GM19455 (cell line): ENCODE measurements at regions not wholly inside any gene's neighbourhood (a gene's known extent, or its start where the extent isn't known, plus 50 kb on each side); places are given as distances from the start of the nearest gene placed in this dataset.
"Not testable (repeated sequence)": the region's sequence is repeated elsewhere in the genome, so short reads cannot be mapped to it uniquely, and the experiment has no call there.

Experiments
- ATAC-seq: cut with Tn5 transposase; IDR thresholded peaks from one replicate; pipeline ENCODE4 v1.9.1; 2021; ENCODE audit not compliant: unreplicated experiment

DNA sequence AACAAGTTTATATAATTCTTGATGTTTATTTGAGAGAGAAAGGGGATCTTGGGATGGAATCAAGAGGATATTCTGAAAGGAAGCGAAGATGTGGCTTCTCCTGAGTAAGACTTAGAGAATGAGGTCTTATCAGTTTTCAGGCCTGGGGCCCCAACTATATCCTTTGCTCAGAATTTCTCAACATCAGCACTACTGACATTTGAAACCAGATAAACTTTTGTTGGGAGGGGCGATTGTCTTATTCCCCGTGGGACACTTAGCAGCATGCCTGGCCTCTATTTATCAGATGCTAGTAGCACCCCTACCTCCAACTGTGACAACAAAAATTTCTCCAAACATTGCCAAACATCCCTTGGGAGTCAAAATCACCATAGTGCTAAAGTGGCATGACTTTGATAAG is 567.7 kb downstream of the MAT2B start:
- ATAC-seq: no peak

DNA sequence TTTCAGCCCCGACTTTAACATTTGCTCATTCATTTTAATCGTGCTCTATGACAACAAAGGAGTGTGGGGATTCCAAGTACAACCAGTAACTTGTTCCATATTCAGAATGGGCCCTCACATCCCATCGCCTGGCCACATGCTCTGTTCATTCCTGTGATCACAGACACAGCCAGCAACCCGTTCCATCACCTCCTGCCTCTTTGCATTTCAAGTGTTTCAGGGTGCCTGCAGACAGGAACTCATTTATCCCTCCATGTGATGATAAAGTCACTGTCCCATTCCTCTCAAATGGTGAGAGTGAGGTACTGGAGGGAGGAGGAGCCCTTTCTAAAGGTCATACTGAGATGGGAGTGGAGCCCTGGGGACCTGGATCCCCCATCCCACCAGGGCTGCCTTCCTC is 571.1 kb downstream of the MAT2B start:
- ATAC-seq: no peak

DNA sequence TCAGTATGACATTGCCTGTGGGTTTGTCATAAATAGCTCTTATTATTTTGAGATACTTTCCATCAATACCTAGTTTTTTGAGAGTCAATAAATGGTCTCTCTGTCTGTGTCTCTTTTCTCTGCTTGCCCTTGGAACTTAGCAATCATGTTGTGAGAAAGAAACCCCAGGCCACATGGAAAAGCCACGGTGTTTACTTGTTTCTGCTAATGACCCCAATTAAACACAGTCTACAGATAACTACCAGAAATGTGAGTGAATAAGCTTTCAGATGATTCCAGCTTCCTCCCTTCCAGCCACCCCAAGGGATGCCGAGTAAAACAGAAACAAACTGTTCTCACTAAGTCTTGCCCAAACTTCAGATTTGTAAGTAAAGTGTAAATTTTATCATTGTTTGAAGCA is 584.9 kb downstream of the MAT2B start:
- no peak for ATAC-seq

DNA sequence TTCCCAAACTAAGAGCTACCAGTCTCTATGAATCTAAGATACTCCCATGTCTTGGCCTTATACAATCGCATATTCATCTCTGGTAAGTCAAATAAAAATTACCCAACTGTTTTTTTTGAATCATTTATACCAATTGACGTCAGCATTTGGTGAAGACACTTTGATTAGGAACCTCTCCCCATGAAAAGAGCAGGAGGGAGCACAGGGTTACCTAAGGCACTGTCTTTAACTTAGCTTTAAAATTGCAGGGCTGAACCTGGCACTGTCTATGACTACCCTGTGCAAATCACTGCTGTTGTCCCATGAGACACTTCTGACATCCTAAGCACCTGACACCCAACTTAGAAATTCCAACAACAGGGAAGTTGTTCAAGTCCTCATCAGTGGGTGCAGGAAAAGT is 586.4 kb downstream of the MAT2B start:
- no peak for ATAC-seq

DNA sequence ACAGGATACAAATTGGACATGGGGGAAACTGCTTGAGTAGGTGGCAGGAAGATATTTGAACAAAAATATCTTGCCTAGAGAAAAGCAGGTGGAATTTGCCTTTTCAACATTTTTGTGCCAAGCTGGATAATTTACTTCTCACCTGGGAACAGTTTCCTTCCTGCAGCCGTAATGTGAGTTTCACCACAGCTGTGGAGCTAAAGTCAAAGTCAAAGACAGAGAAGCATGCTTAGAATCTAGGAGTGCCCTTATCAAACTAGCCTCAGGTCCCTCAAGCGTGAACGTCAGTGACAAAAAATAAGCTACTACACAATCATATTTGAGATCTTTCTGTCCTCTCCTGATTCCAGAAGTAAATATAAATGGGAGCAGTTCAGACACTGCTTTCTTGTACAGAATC is 588.9 kb downstream of the MAT2B start:
- ATAC-seq: no peak

DNA sequence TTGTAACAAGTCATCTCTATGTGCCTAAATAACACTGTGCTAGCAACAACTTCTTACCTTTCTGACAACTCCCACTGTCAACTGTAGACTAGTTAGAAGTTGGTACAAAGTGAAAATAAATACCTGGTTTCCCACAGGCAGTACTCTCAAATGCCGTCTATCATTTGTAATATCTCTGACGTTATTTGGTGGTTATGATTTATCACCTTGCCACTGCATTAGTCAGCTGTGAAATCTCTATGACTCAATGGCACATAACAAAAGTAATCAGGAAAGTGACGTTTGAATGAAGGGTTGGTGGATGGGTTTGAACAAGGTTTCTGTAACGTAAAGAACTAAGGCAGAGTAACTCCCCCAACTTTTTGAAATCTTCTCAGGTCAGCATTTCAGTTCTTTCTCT is 592.3 kb downstream of the MAT2B start:
- no peak for ATAC-seq

DNA sequence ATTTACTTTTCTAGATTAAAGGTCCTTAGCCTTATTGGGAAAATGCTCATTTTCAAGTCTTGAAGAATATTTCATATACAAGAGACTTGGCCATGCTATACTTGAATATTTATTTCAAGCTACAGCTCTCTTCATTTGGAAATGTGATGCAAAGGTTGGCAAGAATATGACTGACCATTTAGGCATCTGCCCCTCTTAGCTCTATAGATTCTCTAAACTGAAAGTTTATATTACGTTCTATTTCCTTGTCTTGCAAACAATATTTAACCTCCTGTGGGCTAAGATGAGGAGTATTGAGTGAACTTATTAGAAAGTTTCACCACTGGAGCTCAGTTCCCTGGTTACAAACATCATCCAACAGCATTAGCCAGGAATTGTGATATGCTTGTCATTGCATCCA is 593.1 kb downstream of the MAT2B start:
- no peak for ATAC-seq

DNA sequence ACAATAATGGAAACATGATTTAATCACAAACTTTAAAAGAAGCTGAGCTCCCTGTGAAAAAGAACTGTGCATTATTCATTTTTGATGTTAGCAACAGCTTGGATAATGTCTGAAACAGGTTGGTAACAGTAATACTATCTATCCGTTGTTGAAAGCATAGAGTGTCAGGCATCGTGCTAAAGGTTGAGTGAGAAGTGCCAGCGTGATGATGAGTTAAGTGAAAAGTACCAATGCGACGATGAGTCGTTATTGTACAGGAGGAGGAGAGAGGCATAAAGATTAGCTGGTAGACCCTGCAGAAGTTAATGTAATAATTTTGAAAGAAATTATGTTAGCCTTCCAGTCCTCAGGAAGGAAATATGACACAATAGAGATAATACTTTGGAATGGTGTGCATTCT is 593.6 kb downstream of the MAT2B start:
- no peak for ATAC-seq

DNA sequence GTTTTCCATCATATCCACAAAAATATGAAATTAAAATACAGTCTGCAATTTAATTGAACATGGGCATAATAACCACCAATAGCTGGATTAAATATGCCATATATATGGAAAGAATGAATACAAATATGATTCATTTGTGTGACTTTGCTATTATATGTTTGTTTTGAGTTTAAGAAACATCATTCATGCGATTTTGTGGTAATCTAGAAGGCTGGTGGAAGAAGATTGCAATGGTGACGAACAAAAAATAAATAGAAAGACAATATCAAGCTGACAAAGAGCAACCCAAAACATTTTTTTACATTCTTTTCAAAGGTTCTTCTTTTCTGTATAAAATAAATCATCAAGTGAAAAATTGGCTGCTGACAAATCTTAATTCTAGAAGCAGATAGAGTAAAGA is 610.0 kb downstream of the MAT2B start:
- no peak for ATAC-seq

DNA sequence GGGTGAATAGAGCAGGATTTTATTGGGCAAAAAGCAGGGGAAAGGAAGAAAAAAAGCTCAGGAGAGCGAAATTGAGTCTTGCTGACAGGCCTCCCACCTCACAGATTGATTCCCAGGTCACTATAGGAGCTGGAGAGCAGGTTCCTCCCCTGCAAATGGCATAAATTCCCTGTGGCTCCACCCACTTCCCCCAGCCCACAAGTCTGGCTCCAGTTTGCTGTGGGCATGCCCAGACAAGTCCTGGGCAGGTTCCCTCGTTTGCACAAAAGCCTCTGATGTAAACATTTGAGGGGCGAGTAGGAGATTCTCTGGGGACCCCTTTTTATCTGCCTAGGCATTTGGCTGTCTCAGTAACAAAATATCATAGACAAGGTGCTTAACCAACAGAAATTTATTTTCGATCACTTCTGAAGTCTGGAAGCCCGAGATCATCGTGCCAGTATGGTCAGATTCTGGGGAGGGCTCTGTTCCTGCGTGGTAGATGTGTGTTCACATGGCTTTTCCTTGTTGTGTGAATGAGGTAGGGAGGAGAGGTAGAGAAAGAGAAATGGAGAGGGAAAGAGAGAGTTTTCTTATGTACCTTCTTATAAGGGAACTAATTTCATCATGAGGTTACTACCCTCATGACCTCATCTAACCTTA is 614.5 kb downstream of the MAT2B start:
- ATAC-seq: no peak

DNA sequence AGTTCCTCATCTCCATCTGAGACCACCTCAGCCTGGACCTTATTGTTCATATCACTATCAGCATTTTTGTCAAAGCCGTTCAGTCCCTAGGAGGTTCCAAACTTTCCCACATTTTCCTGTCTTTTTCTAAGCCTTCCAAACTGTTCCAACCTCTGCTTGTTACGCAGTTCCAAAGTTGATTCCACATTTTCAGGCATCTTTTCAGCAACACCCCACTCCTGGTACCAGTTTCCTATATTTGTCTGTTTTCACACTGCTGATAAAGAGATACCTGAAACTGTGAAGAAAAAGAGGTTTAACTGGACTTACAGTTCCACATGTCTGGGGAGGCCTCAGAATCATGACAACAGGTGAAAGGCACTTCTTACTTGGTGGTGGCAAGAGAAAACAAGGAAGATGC is 622.1 kb downstream of the MAT2B start:
- no peak for ATAC-seq

DNA sequence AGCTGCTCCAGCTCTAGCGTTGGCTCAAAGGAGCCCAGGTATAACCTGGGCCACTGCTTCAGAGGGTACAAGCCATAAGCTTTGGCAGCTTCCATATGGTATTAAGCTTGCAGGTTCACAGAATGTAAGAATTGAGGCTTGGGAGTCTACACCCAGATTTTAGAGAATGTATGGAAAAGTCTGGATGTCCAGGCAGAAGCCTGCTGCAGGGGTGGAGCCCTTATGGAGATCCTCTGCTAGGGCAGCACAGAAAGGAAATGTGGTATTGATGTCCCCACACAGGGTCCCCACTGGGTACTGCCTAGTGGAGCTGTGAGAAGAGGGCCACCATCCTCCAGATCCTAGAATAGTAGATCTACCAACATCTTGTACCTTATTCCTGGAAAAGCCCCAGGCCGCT is 626.9 kb downstream of the MAT2B start:
- no peak for ATAC-seq

DNA sequence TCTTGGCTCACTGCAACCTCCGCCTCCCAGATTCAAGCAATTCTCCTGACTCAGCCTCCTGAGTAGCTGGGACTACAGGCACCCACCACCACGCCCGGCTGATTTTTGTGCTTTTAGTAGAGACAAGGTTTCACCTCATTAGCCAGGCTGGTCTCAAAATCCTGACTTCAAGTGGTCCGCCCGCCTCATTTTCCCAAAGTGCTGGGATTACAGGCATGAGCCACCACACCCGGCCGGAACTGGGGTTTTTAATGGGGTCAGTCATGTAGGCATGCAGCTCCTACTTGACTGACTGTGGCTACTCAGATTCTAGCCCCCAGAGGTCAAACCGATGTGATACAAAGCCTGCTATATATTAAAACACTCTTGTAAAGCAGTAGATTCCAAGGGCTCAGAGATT is 631.7 kb downstream of the MAT2B start:
- ATAC-seq: no peak

DNA sequence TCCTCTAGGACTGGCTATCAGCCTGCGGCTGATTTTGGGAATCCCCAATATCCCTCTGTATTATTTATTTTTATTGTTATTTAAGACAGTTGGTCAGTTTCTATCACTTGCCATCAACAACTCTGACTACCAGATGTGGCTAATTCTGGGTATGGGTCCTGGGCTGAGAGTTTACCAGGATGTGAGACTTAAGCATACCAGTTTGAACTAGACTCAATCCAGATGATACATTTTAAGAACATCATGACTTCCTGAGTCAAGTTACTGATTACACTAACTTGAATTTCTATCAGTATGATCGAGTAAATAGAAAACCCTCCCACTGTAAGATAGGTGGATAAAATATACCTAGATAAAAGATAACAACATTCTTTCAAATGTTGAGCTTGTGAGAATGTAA is 634.0 kb downstream of the MAT2B start:
- no peak for ATAC-seq

DNA sequence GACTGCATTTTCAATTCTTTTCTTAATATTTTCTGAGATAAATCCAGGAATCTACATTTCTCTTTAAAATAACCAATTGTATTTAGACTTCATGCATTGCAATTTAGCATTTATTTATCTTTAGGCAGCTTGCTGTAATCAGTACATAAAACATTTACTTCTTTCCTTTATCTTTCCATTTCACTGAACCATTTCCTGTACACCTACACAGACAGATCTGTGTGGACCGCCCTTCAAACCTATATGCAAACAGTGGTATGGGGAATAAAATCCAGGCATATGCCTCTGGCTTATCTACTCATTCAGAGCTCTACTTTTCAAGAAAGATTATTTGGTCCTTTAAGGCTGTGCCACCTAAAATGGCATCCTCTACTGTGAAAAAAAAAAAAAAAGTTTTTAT is 640.0 kb downstream of the MAT2B start:
- ATAC-seq: no peak

DNA sequence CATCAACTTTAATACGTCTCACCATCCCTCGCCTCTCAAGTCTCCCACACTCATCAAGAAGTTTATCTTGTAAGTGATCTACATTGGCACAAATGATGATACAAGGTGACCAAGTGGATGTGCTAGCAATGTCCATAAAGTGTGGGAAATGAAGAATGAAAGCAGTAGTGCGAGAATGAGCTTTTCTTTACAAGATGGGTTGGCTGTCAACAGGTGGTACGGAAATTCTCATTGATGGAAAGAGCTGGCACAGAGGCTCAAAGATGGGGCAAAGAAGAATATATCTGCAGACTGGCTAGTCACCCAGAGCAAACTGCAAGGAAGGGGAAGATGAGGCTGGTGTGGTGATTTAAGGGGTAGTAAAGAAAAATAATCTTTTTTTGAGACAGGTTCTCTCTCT is 640.8 kb downstream of the MAT2B start:
- ATAC-seq: no peak

DNA sequence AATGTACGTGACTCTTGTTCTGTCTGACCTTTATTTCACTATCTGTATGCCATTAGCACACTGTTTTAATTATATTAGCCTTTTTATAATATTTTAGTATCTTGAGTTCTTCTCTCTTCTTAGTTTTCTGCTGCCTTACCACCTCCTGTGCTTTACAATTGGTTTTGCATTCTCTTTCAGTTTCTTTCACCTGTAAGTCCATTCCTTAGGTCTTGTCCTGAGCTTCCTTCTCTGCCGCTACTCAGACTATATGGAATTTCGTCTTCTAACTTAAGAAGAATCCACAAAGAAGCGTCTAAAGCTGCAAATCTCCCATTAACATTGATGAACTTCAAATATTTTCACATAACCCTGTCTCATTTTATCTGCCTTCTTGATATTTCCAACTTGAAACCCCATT is 642.9 kb downstream of the MAT2B start:
- no peak for ATAC-seq

DNA sequence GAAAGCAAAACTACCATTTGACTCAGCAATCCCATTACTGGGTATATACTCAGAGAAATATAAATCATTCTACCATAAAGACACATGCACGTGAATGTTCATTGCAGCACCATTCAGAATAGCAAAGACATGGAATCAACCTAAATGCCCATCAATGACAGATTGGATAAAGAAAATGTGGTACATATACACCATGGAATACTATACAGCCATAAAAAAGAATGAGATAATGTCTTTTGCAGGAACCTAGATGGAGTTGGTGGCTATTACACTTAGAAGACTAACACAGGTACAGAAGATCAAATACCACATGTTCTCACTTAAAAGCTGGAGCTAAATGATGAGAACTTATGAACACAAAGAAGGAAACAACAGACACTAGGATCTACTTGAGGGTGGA is 647.1 kb downstream of the MAT2B start:
- ATAC-seq: not testable (repeated sequence)

DNA sequence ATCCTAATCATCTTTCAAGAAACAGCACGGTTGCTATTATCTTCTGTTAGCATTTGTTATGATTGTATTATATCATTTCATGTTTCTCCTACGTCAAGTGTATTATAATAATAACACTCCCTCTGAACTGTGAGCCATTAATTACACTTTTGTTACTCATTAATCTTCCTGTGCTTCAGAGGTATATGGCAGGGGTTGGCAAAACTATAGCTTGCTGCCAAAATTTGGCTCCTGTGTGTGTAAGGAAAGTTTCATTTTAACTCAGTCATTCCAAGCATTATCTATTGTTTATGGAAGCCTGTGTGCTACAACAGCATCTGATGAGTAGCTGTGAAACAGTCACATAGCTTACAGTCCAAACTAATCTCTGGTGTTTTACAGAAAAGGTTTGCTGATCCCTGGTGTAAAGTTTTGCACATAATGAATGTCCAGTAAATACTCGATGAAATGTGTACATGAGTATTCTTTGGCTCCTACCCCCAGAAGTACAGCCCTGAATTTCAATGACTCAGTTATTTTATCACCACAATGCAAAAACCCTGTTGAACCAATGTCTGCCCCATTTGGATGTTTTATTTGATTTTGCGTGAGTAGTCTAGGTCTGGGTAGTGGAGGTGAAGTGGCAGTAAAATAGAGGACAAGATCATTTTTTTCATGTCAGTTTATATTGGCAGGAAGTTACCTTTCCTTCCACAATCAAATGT is 648.2 kb downstream of the MAT2B start:
- ATAC-seq: no peak

DNA sequence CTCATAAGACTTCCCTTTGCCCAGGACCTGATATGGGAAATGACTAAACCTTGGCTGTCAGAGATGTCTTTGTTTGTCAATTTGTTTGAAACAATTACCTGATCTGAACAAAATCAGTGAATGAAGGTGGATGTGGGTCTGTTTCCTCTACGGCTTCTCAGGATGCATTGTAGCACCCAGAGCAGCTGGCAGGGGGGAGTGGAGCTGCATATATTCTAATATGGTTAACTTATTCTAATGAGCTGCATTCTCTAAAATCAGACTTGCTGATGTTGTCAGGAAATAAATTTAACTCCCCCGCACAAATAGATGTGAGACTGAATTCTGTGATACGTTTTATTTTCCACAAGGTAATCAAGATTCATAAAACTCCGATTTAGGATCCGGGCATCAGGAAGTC is 665.4 kb downstream of the MAT2B start:
- ATAC-seq: no peak

DNA sequence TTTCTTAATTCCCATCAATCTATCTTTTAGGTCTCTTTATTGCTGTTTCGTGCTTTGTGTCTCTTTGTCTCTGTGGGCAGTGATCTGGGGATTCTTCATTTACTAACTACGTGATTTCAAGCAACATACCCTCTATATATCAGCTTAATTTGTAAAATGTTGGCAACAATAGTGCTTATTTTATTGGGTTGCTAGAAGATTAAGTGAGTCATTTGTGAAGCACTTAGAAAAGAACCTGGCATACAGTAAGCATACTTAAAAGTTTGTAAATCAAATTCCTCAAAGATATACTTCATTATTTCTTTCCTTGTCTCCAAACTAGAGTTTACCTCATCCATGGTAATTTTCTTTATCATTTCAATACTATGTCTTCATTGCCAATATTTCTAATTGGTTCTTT is 669.7 kb downstream of the MAT2B start:
- ATAC-seq: no peak

DNA sequence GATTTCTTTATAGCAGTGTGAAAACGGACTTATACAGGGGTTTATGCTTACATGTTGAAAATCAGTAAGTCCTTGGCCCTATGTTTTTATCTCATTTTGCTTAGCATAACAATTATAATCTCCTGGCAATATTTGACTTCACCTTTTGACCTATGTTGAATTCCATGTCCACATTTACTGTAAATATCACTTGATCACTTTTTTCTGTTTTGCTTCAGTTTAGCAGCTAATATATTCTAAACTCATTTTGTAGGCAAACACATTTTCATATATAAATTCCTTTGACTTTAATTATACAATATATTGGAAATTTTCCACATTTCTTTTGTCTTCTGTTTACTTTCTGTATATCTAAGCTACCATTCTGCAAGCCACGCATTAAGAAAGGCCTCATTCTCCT is 674.0 kb downstream of the MAT2B start:
- ATAC-seq: no peak

DNA sequence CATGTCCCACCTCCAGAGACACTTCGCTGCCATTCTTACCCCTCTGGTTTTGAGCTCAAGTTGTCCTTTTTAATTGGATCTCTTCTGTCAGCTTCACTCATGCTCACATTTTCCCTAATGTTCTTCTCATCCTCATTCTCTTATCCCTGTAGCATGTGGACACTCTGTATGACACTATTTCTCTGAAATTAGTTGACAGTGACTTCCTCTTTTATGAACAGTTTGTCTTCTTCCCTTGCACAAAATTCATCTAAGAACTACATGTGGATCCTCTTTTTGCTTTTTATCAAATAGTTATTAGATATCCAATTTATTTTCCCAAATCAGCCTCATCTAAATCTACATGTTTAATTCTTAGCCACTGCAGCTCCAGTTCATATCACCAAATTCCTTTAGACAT is 676.2 kb downstream of the MAT2B start:
- ATAC-seq: no peak
